NT2/D1 (cell line): ENCODE measurements at regions not wholly inside any gene's neighbourhood (a gene's known extent, or its start where the extent isn't known, plus 50 kb on each side); places are given as distances from the start of the nearest gene placed in this dataset.

Experiments used
- DNase-seq: peaks from one replicate; pipeline ENCODE4 v3.0.0-alpha.2; 2011; ENCODE audit warnings: low read depth, low spot score
- H3K27me3 ChIP-seq: 2 replicates; pipeline ENCODE4 v1.6.0; 2011; ENCODE audit warnings: mild to moderate bottlenecking; ENCODE audit not compliant: insufficient read length, insufficient read depth
- H3K36me3 ChIP-seq: 2 replicates; pipeline ENCODE4 v1.6.1; 2011; ENCODE audit warnings: mild to moderate bottlenecking, low read length, mixed read lengths; ENCODE audit not compliant: insufficient read depth, insufficient read length
- H3K4me1 ChIP-seq: 2 replicates; pipeline ENCODE4 v1.5.1; 2011; ENCODE audit not compliant: insufficient read depth, insufficient read length
- H3K4me3 ChIP-seq: 2 replicates; pipeline ENCODE4 v1.5.1; 2011; ENCODE audit warnings: low read depth; ENCODE audit not compliant: insufficient read length
- H3K9ac ChIP-seq: 2 replicates; pipeline ENCODE4 v1.6.0; 2011; ENCODE audit warnings: low read depth; ENCODE audit not compliant: insufficient read length
- H3K9me3 ChIP-seq: 2 replicates; pipeline ENCODE4 v1.5.1; 2011; ENCODE audit warnings: mild to moderate bottlenecking, low read length; ENCODE audit not compliant: insufficient read depth
- SUZ12 ChIP-seq: IDR thresholded peaks from 2 replicates; pipeline ENCODE4 v1.6.1; 2011; ENCODE audit not compliant: insufficient read length, insufficient read depth; ENCODE audit errors: extremely low read depth
- YY1 ChIP-seq: IDR thresholded peaks from 2 replicates; pipeline ENCODE4 v1.6.1; 2011; ENCODE audit not compliant: insufficient read length, insufficient read depth
- ZNF274 ChIP-seq: IDR thresholded peaks from 2 replicates; pipeline ENCODE4 v1.6.1; 2011; ENCODE audit warnings: mild to moderate bottlenecking, low read depth, low read length

GRCh38 chr1:193785850-193786420, 599.5 kb upstream of the B3GALT2 start:
- H3K27me3 ChIP-seq = no peaks in the 10 kb centered on the region
- no peak overlapping the region for H3K9ac ChIP-seq
- H3K9me3 ChIP-seq = no peaks in the 10 kb centered on the region
- no peak for DNase-seq
- TF ChIP-seq SUZ12 (no peak), YY1 (no peak), ZNF274 (no peak)
- H3K36me3 ChIP-seq = no peaks in the 10 kb centered on the region
- H3K4me3 ChIP-seq = no peak overlapping the region
- no peaks in the 10 kb centered on the region for H3K4me1 ChIP-seq

DNA sequence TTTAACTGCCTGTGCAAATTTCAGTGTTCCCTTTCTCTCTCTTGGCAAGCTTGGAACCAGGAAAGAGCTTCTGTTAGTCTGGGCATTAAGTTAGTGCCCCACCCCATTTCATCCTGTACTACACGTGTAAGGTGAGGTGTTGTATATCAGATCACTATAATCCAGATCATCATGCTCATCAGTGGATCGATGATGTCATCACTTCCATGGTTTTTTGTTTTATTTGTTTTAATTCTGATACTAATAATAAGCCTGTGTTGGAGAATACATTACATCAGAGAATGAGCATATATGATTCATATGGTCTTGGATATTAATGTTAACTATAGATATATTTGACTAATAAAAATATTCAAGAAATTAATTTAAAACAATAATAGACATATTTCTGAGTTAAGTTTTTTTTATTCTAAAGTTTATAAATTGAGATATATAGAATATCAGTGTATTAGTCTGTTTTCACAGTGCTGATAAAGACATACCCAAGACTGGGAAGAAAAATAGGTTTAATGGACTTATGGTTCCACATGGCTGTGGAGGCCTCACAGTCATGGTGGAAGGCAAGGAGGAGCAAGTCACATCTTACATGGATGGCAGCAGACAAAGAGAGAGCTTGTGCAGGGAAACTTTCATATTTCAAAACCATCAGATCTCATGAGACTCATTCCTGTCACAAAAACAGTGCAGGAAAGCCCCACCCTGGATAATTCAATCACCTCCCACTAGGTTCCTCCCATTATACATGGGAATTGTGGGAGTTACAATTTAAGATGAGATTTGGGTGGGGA, 588.3 kb upstream of the B3GALT2 start:
- no peaks in the 10 kb centered on the region for H3K4me1 ChIP-seq
- no peak overlapping the region for H3K9ac ChIP-seq
- TF ChIP-seq SUZ12 (no peak), ZNF274 (no peak), YY1 (no peak)
- DNase-seq = no peak
- no peak overlapping the region for H3K4me3 ChIP-seq
- no peaks in the 10 kb centered on the region for H3K27me3 ChIP-seq
- peaks cover 16% of the 10 kb centered on the region for H3K9me3 ChIP-seq
- H3K36me3 ChIP-seq = no peaks in the 10 kb centered on the region

DNA sequence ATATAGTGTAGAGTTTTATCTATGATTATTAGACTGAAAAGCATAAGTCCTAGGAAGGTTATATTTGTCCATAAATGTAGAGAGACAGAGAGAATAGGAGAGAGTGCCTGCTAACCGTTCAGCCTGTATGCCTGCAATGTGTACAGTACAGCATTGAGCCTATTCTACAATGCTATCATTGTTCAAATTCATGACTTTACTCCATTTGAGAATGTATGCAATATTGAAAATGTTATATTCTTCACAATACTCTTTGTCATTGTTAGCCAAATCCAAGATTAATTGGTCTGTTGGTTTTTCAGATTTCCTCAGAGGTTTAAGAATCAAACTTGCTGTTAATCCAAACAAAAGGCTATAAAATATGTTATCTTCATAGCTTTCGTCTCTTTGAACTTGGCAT, 585.2 kb upstream of the B3GALT2 start:
- Histone ChIP-seq H3K36me3 (no peaks in the 10 kb centered on the region), H3K27me3 (no peaks in the 10 kb centered on the region), H3K9ac (no peak overlapping the region), H3K4me1 (no peaks in the 10 kb centered on the region), H3K4me3 (no peak overlapping the region), H3K9me3 (peaks cover 16% of the 10 kb centered on the region)
- no peak for TF ChIP-seq SUZ12
- TF ChIP-seq YY1 = no peak
- no peak for TF ChIP-seq ZNF274
- DNase-seq = no peak

DNA sequence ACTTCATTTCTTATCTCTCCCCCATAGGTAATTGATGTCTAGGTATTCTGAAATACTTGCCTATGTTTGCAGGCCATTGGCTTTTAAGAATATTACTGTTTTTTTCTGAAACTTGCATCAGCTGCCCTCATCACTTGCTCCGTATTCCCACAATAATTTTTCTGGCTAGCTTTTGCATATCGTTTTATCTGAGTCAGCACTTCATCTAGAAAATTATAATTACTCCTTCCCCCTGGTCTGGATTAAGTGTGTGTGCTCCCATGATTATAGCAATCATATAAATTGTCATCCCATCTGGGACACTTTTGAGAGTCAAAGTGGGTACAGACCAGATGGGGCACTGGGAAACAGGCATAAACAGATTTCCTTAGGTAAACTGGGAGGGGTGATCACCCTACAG, 583.2 kb upstream of the B3GALT2 start:
- TF ChIP-seq SUZ12 (no peak), YY1 (no peak), ZNF274 (no peak)
- Histone ChIP-seq H3K36me3 (no peaks in the 10 kb centered on the region), H3K4me1 (no peaks in the 10 kb centered on the region), H3K9me3 (peaks cover 4% of the 10 kb centered on the region; the same call in 1 of the 2 replicates), H3K9ac (no peak overlapping the region), H3K4me3 (no peak overlapping the region), H3K27me3 (no peaks in the 10 kb centered on the region)
- DNase-seq = no peak

GRCh38 chr1:193767886-193768285, 581.5 kb upstream of the B3GALT2 start:
- Histone ChIP-seq H3K9ac (no peak overlapping the region), H3K4me1 (no peaks in the 10 kb centered on the region), H3K9me3 (no peaks in the 10 kb centered on the region), H3K27me3 (no peaks in the 10 kb centered on the region), H3K4me3 (no peak overlapping the region), H3K36me3 (no peaks in the 10 kb centered on the region)
- no peak for DNase-seq
- TF ChIP-seq YY1 (no peak), SUZ12 (no peak), ZNF274 (no peak)

GRCh38 chr1:193766329-193766728, 579.9 kb upstream of the B3GALT2 start:
- H3K4me1 ChIP-seq = no peaks in the 10 kb centered on the region
- no peak for DNase-seq
- TF ChIP-seq SUZ12 (no peak), ZNF274 (no peak), YY1 (no peak)
- no peaks in the 10 kb centered on the region for H3K27me3 ChIP-seq
- H3K9me3 ChIP-seq = no peaks in the 10 kb centered on the region
- H3K36me3 ChIP-seq = no peaks in the 10 kb centered on the region
- no peak overlapping the region for H3K4me3 ChIP-seq
- H3K9ac ChIP-seq = no peak overlapping the region

DNA sequence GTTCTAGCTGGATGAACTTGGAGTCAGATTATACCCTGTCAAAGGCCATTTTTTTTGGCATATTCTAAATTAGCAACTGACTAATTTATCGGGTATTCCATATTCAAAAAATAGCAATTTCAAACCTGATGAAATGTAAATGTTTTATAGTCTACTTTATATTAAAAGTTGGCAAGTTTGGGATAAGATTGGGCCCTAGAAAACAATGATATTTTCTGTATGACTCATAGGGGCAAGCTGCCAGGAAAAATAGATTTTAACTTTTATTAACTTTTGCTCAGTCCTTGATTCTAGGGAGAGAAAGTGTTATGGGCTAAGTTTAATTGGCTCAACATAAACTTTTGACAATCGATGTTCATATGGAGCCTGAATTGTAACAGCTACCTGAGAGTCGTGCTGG, 576.9 kb upstream of the B3GALT2 start:
- Histone ChIP-seq H3K9me3 (no peaks in the 10 kb centered on the region), H3K36me3 (no peaks in the 10 kb centered on the region), H3K4me1 (no peaks in the 10 kb centered on the region), H3K4me3 (no peak overlapping the region), H3K27me3 (no peaks in the 10 kb centered on the region), H3K9ac (no peak overlapping the region)
- no peak for DNase-seq
- TF ChIP-seq ZNF274 = no peak
- TF ChIP-seq SUZ12 = no peak
- TF ChIP-seq YY1 = no peak

DNA sequence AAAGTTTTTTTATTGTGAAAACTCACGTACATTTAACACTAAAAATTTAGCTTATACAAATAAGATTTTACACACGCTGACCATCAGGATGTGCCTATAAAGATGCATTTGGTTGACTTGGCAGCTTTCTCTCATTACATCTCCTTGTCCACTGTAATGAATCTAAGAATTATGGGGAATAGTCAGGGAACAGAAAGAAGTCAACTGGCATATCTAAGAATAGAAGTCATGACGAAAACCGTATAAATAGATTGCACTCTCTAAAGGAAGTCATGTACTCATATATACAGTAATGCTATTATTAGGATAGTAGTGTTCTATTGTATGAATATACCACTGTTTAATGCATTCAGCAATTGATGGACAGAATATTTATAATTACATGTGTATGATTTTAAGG, 575.8 kb upstream of the B3GALT2 start:
- DNase-seq = no peak
- TF ChIP-seq ZNF274 (no peak), SUZ12 (no peak), YY1 (no peak)
- H3K9me3 ChIP-seq = no peaks in the 10 kb centered on the region
- H3K4me3 ChIP-seq = no peak overlapping the region
- no peaks in the 10 kb centered on the region for H3K27me3 ChIP-seq
- H3K9ac ChIP-seq = no peak overlapping the region
- H3K4me1 ChIP-seq = no peaks in the 10 kb centered on the region
- H3K36me3 ChIP-seq = no peaks in the 10 kb centered on the region
